HG02588 (cell line): ENCODE measurements at regions not wholly inside any gene's neighbourhood (a gene's known extent, or its start where the extent isn't known, plus 50 kb on each side); places are given as distances from the start of the nearest gene placed in this dataset.
A peak's percentile ranks its signal among the peaks of the same experiment; 100 is the strongest.

Experiments used
- ATAC-seq: cut with Tn5 transposase; IDR thresholded peaks from one replicate; pipeline ENCODE4 v1.9.1; 2021; ENCODE audit warnings: mild to moderate bottlenecking, moderate library complexity; ENCODE audit not compliant: unreplicated experiment

DNA sequence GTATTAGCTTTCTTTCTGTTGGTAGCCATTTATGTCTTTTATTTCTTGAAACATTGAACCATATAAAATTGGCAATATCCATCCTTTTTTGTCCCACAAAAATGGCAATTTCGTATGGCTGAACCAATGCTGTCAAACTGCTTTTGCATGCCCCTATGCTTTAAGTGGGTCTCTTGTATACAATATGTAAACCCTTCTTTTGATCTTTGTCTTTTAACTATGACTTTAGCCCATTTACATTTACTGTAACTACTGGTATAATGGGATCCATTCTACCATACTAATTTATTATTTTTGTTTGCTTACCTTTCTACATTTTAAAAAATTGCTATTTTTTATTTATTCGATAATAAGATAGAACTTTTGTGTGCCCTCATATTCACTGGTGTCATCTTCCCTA is 93.4 kb downstream of the TENT4A start:
- no peak for ATAC-seq

DNA sequence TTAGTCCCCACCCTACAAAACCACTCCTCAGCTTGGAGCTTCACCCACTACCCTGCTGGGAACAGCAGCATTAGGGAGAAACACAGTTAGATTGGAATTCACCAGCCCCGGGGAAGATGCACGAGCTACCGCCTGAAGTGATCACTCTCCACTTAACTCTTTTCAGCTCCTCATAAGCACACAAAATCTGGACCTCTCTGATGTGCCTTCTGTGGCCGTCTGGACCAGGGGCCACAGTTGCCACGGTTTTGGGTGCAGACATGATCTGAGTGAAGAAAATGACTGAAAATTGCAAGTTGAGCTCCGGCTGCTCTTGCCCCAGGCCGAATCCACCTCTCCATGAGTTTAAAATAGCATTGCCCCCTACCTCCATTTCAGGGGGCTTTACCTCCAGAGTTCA is 95.2 kb downstream of the TENT4A start:
- no peak for ATAC-seq

DNA sequence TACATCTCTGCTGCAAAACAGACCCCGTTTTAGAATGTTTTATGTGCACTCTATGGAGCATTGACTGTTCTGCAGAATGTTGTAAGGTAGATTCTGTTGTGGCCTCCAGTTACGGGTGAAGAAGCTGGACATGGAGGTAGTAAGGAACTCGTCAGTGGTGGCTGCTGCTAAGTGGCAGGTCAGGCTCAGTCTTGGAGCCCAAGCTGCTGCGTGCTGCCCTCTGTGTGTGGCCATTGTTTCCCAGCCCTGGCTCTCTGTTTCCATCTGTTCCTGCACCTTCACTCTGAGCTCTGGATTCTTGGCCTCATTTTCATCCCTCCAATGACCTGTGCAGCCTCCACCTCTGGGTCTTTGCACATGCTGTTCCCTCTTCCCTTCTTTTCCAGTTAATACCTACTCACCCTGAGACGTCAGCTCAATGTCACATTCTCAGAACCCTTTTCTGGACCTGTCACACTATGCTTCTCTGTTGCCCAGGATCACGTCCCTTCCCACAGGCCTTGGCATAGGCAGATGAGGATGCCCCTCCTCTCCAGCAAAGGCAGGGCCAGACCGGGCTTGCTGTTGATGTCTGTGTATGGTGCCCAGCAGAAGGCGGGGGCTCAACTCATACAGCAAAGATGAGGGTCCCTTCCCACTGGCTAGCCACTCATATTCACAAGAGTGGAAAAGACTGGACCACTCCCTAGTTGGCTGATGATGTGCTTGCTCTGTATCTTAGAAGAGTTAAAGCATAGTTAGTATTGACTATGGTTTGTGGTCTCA is 97.6 kb downstream of the TENT4A start:
- no peak for ATAC-seq

DNA sequence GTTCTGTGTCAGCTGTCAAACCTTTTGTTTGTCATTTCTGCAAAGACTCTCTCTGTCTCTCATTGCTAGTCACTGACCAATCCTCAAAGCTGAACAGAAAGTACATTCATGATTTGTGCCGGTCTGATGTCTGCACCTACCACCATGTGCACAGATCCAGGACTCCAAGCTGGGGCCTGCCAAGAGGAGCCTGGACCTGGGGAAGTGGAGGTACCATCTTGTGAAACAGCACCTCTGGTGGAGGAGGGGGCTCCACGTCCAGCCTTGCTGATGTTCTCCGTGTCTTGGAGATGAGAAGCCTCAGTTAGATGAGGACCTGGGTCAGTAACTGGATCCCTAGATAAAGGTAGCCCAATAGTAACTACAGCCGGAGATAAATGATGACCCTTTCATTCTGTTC is 98.9 kb downstream of the TENT4A start:
- no peak for ATAC-seq

DNA sequence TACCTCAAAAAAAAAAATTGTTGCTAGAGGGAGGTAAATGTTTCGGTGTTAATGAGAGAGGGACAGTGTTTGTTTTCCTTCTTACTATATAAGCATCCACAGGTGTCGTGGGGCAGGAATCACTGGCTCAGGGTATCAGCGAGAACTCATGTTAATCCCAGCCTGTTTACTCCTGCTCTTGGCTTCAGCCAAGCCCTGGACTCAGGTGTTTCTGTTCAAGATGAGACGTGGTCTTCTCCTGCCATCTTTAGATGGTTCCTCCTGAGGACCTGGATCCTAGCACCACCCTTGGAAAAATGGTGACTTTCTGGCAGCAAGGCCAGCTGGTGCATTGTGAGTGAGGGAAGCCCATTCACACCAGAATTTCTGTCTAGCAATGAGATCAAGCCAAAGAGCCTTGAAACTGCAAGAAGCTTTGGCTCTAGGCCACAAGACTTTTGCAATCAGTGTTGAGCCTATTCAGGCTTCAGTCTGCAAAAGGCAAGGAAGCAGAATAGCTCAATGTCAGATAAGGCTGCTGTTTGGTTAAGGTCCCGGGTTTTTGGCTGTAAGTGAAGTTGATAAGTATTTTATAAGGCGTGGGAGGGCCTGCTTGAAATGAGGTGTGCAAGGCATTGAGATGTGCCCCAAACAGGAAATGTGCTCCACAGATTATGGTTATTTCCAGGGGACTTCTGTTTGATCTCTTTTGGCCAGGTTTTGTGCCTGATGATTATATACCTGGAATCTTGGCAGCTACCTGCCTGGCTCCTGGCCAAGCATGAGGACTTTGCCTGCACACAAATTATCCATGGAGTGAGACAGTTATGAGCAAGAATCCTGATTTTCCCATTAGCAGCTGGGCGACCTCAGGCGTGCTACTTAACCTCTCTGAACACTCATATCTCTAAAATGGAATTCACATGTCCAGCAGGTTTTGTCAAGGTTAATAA is 99.8 kb downstream of the TENT4A start:
- no peak for ATAC-seq

DNA sequence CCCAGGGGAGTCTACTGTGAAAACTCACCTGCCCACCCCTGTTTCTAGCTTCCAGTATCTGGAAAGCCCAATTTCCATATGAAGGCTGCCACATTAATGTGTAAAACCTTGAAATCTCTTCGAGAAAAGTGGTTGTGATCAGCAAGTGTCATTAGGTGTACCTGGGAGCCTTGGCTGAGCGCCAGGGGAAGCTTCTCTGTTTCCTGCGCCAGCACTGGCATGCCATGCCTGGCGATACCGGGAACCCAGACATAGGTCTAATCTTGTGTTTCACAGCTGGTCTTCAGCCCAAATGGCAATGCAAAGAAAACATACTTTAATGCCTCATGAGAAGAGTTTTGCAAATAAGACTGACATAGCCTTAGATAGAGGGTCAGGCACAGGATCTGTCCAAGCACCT is 101.6 kb downstream of the TENT4A start:
- ATAC-seq: no peak

DNA sequence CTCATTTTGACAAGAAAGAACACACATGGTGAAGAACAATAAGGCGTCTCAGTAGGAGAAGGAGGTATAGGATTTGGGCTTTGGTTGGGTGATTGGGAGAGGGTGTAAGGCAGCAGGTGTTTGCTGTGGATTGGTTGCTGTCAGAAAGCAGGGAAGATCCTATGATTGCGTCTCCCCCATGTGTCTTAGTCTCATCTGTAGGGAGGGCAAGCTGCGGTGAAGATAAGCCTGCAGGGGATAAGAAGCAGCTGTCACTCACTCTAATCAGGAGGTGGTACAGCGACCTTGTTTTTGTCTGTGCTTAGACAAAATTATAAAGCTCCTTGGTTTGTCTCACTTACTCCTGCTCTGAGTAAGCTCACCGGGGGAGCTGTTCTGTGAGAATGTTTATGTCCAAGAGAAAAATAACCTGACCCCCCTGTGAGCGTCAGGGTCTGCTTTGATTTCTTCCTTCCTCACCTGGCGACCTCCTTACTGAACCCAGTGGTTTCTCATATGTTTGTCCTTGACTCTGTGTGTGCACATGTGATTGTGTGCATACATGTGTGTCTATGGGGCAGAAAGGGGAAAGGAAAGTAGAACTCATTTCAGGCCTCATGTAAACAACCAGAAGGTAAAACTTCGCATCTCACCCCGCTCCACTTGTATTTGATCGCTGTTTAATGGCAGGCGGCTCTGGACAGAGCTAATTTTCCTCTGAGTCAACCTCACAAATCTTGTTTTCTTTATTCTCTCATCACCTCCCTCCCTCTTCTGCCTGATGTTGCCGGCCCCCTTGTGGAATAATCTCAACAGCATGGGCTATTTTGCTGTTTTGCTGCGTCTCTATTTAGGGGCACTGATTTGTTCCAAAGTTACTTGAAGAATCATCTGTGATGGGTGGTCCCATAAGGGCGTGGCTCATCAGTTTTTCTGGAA is 105.6 kb downstream of the TENT4A start:
- no peak for ATAC-seq

DNA sequence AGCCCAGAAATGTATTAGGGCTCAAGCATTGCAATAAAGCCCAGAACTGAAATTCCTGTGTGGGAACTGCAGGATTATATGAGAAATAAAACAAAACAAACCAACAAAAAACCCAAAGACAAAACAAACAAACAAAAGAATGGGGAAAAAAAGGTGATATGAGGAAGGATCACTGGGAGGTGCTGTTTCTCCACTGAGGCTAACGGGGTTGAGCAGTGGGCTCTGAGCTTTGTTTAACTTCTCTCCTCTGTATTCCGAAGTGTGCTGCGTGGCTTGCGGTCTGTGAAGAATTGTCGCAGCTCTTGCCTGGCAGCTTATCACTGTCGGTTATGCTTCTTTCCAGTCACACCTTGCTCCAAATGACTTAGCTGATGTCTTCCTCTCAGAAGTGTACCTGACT is 106.3 kb downstream of the TENT4A start:
- no peak for ATAC-seq

DNA sequence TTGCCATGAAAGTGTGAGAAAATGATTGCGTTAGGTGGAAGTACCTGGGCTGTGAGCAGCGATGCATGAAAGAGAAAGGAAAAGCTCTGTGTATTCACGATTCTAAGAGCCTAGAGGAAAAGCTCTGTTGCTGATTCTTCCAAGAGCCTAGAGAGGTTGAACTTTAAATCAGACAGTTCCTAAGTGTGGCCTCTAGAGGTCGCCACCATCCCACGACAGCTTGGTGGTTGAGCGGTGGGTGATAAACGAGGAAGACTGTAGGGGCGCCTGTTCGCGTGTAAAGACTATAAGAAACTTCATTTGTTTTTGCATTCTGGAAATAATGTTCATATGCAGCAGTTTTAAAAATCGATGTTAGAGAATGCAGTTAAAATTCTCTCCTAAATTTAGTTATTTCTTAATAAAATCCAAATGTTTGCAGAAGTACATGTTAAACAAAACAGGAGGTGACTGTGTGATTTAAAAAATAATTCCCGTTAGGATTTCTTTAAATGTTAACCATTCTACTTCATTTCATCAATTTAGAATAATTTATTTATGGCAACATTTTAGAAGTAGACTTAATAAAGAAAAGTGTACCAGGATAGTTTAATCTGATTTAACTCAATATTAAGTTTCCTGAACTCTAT is 107.7 kb downstream of the TENT4A start:
- no peak for ATAC-seq

DNA sequence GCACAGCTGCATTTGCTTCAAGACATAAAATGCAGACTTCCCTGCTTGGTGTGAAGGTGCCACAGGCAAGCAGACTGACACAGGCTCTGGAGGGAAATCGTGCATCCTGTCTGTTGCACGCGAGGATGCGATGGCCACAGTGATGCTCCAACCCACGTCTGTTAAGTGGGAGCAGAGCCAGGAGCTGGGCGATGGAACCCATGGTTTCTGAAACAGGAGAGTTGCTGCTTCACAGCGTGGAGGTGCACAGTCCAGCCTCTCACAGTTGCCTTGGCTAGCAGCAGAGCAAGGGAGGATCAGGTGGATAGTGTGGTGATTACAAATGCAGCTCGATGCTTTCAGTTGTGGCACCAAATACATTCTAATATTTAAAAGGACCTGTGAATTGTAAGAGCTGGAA is 108.8 kb downstream of the TENT4A start:
- no peak for ATAC-seq

DNA sequence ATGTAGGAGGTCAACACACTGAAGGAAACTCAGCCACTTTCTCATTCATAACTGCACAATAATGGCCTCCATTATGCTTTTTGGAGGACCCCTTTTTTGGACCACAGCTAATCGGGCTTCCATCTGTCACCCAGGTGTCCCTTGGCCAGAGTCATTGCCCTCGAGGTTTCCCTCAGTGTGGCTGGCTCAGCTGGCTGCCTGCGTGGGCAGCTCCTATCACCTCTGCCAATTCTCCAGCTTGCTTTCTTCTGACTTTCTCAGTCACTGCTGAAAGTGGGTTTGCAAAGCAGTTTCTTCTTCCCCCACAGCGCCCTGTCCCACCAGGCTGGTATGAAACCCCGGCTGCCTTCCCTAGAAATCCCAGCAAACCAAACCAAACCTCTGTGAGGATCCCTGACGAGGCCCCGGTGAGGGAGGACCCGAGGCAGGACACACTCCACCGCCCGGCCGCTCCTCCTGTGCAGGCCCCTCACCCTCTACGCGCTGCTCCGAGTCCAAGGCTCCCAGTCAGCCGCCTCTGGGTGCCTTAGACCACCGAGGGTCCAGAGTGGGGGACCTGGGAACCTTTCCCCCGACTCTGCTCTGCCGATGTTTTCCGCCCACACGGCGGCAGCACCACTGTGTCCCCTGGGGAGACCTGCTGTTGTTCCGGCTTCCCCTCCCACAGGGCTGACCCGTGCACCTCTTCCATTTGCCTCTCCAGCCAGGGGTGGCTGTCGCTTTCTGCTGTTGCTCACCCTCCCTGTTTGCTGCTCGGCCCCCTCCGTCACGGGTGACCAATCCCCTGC is 109.5 kb downstream of the TENT4A start:
- ATAC-seq: no peak

DNA sequence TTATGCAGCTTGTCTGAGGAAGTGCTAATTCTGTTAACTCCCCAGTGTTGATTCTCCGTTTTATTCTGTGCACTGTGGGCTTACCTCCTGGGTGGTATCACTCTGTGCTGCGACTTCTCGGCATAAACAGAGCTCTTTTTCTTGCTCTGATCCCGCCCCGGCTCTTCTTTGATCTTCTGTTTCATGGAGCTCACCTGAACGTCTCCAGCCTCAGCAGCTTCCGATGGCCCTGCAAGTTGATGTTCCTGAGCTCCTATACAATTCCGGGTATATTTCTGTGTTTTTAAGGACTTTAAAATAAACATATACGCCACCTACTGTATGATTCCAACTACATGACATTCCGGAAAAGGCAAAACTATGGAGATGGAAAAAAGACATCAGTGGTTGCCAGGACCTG is 110.8 kb downstream of the TENT4A start:
- no peak for ATAC-seq

DNA sequence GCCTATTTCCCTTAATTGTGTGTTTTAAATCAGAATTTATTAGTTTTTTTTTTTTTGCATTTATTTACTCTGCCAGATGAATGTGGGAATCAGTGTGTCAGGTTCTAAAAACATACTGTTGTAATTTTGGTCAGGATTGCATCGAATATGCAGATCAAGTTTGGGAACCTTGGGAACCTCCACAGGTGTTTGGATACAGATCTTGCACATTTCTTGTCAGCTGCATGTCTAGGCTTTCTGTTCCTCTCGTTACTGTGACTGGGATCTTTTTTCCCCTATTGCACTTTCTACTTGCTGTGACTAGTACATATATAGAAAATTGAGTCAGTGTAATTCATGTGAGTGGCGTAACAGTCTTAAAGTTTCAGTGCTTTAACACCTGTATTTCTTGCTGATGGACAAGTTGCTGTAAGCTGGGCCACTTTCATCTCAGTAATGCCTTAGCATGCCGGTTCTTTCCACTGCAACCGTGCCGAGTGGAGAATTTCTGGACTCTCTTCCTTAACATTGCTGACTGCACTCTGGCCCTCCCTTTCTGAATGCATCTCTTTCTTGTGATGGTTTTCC is 112.5 kb downstream of the TENT4A start:
- ATAC-seq: no peak

DNA sequence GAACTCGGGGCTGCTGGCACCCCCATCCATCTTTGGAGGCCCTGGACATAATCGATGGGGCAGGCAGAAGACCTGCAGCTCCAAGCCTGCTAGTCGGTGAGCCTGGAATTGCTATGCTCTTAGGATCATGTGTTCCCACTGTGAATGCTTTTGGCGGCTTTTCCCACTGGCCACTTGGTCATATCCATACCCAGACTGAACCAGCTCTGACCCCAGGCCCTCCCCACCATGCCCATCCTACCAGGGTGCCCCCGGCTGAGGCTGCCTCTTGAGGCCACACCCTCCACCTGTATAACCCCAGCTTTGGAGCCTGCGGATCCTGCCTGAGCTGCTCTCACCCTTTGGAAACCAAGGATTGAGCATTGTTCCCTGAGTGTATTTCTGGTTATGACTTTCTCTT is 113.5 kb downstream of the TENT4A start:
- no peak for ATAC-seq

DNA sequence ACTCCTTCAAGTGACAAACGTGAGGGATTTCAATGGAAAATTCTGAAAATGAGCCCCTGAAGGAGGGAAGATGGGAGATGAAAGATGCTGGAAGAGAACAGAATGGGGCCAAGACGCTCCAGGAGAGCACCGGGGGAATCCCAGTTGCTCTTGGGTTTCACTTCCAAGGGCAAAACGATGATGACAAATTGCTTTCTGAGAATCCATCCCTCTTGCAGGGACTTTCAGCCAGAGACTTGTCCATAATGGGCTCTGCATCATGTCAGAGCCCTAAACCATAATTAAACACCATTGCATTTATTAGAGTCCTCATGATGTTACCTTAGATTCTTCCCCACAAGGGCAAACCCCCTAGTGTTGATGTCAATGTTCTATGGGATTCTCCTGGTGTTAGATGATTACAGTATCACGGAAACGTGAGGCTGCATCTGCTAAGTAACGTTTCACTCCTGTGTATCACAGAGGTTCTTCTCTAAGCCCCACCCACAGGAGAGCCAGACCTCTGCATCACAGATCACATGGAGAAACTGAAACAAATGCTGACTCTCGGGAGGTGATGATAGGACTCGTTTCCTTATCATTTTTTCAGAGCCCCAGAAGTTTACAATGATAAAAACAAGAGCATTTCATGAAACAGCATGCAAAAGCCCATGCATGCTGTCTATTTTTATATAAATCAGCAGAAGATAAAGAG is 114.4 kb downstream of the TENT4A start:
- peak; percentile 71 for ATAC-seq

DNA sequence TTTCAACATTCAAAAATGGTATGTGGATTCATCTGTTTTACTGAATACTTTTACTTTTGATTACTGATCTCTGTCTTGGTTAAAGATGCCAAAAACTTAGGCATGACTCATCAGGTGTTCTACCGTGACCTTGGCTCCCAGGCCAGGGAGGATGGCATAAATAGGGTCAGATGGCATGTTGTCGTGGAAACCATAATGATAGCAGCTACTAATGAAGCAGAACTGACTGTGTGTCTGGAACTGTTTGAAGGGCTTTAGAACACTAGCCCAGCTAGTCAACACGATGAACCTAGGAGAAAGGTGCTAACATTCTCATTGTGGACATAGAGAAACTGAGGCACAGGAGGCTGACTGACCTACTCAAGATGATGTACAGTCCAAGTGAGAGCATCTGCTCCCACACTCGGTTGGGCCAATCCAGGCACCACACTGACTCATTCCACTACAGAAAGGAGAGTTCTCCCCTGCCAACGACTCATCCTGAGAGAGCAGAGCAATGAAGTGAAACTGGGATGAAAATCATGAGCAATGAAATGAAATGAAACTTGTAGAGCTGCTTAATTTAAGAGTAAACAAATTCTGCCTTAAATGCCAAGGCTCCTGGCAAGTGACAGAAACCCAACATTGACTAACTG is 116.0 kb downstream of the TENT4A start:
- peak; percentile 80 for ATAC-seq

DNA sequence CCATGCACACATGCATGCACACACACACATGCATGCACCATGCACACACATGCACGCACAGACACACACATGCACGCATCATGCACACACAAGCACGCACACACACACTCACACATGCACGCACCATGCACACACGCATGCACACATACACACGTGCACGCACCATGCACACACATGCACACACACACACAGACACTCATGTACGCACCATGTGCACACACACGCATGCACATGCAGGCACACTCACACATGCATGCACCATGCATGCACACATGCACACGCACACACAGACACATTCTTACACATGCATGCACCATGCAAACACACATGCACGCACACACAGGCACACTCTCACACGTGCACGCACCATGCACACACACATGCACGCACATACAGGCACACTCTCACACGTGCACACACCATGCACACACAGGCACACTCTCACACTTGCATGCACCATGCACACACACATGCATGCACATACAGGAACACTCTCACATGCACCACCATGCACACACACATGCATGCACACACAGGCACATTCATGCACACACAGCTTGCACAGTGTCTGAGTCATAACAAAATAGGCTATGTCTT is 117.5 kb downstream of the TENT4A start:
- ATAC-seq: no peak
